HCT116 (cell line): ENCODE measurements at regions not wholly inside any gene's neighbourhood (a gene's known extent, or its start where the extent isn't known, plus 50 kb on each side); places are given as distances from the start of the nearest gene placed in this dataset.

Experiments
- ATAC-seq: fragments of 200-7000 bp; cut with Tn5 transposase; 2 replicates; pipeline ENCODE4 v1.9.1; 2020; ENCODE audit warnings: mild to moderate bottlenecking, moderate library complexity
- BruUV-seq: library from RNA; stranded (reverse); fragments of 400-500 nt; replicated peaks from 2 replicates; lab custom pipeline; 2021; lab: Mats Ljungman, UMichigan
- CTCF ChIA-PET: fragments of 300-600 bp; sonication (Branson Sonifier 250); formaldehyde crosslinking; loops from one replicate; lab custom pipeline; 2021; ENCODE audit warnings: antibody characterized with exemption; lab: Charles Lee
- POLR2A ChIA-PET: fragments of 300-600, 350-600 bp; sonication (Branson Sonifier 250); formaldehyde crosslinking; loops from one replicate; lab custom pipeline; 2021; ENCODE audit warnings: antibody characterized with exemption; lab: Charles Lee
- RAD21 ChIA-PET, 2 experiments: fragments of 300-600 bp; sonication (Branson Sonifier 250); formaldehyde crosslinking; loops; one replicate each; lab custom pipeline; 2023; ENCODE audit warnings: low total read pairs in 2 of 2; ENCODE audit not compliant: uncharacterized antibody in 2 of 2, unreplicated experiment in 2 of 2, low non-redundant PET in 1 of 2; lab: Charles Lee
- DNase-seq: peaks from one replicate; pipeline ENCODE4 v3.0.0-alpha.2; 2010; ENCODE audit warnings: low read depth, low spot score
- H2AFZ ChIP-seq: fragments of 200-600 bp; shearing (Covaris generic), sonication (generic); 2 replicates; pipeline ENCODE4 v1.6.1; 2017; ENCODE audit warnings: low read depth, mixed run types, mixed read lengths, antibody characterized with exemption, low read length; ENCODE audit not compliant: poor library complexity, severe bottlenecking
- H3K27ac ChIP-seq: 2 replicates; pipeline ENCODE4 v1.5.1; 2012; ENCODE audit warnings: low read depth, low read length
- H3K27me3 ChIP-seq: fragments of 200-600 bp; sonication (generic); 2 replicates; pipeline ENCODE4 v1.6.1; 2016; ENCODE audit warnings: mixed run types, low read length, mixed read lengths; ENCODE audit not compliant: insufficient read depth
- H3K36me3 ChIP-seq, 2 experiments: fragments of 200-500 bp in 1 of 2; fragments of 200-600 bp in 1 of 2; sonication (Bioruptor generic) in 1 of 2; sonication (generic) in 1 of 2; 2 replicates each; pipeline versions ENCODE4 v1.5.1 to v1.6.1; 2014 to 2016; ENCODE audit warnings: low read length in 2 of 2, inconsistent platforms in 1 of 2, mixed read lengths in 1 of 2, mixed run types in 1 of 2; ENCODE audit not compliant: insufficient read depth in 2 of 2, control insufficient read depth in 1 of 2
- H3K4me1 ChIP-seq, 2 experiments: fragments of 200-600 bp in 1 of 2; sonication (generic) in 1 of 2; 2 replicates each; pipeline versions ENCODE4 v1.5.1 to v1.6.1; 2012 to 2017; ENCODE audit warnings: low read length in 2 of 2, inconsistent platforms in 1 of 2, mild to moderate bottlenecking in 1 of 2, mixed read lengths in 1 of 2, mixed run types in 1 of 2, moderate library complexity in 1 of 2; ENCODE audit not compliant: insufficient read depth in 2 of 2, control insufficient read depth in 1 of 2
- H3K4me2 ChIP-seq: fragments of 200-600 bp; sonication (generic); 2 replicates; pipeline ENCODE4 v1.6.1; 2017; ENCODE audit warnings: mixed run types, low read length, mixed read lengths
- H3K4me3 ChIP-seq, 2 experiments: fragments of 200-600 bp in 1 of 2; sonication (generic) in 1 of 2; replicated peaks in 1 of 2; 2 replicates each; pipeline ENCODE4 v1.5.1; 2011 to 2016; ENCODE audit warnings: low read length in 2 of 2, control low read depth in 1 of 2, low read depth in 1 of 2, mild to moderate bottlenecking in 1 of 2, mixed read lengths in 1 of 2, mixed run types in 1 of 2
- H3K79me2 ChIP-seq: fragments of 200-600 bp; sonication (generic); 2 replicates; pipeline ENCODE4 v1.6.1; 2017; ENCODE audit warnings: mild to moderate bottlenecking, mixed run types, low read length, moderate library complexity, mixed read lengths; ENCODE audit not compliant: insufficient read depth
- H3K9ac ChIP-seq: fragments of 200-600 bp; sonication (generic); 2 replicates; pipeline ENCODE4 v1.6.1; 2016; ENCODE audit warnings: low read length, mixed read lengths
- H3K9me2 ChIP-seq: fragments of 200-600 bp; sonication (generic), shearing (Covaris generic); 2 replicates; pipeline ENCODE4 v1.6.1; 2017; ENCODE audit warnings: mixed run types, mild to moderate bottlenecking, moderate library complexity; ENCODE audit not compliant: insufficient read depth
- H3K9me3 ChIP-seq, 2 experiments: fragments of 200-500 bp in 1 of 2; fragments of 200-600 bp in 1 of 2; sonication (Bioruptor generic) in 1 of 2; sonication (generic) in 1 of 2; 2 replicates each; pipeline ENCODE4 v1.6.1; 2014 to 2017; ENCODE audit warnings: low read length in 2 of 2, mixed read lengths in 2 of 2, inconsistent platforms in 1 of 2, low read depth in 1 of 2, mild to moderate bottlenecking in 1 of 2, mixed run types in 1 of 2, moderate library complexity in 1 of 2; ENCODE audit not compliant: control insufficient read depth in 1 of 2, insufficient read depth in 1 of 2
- H4K20me1 ChIP-seq: fragments of 200-600 bp; sonication (generic), shearing (Covaris generic); 2 replicates; pipeline ENCODE4 v1.6.1; 2017; ENCODE audit warnings: mixed run types, mild to moderate bottlenecking, moderate library complexity; ENCODE audit not compliant: insufficient read depth
- EGR1 ChIP-seq: IDR thresholded peaks from 2 replicates; pipeline ENCODE4 v1.6.1; 2012; ENCODE audit warnings: low read depth
- ELF1 ChIP-seq: IDR thresholded peaks from 2 replicates; pipeline ENCODE4 v1.6.1; 2012; ENCODE audit warnings: low read depth, borderline replicate concordance
- EZH2phosphoT487 ChIP-seq: fragments of 200-600 bp; IDR thresholded peaks from 2 replicates; pipeline ENCODE4 v1.6.1; 2018; ENCODE audit warnings: antibody characterized with exemption, borderline replicate concordance
- FOSL1 ChIP-seq: IDR thresholded peaks from 2 replicates; pipeline ENCODE4 v1.6.1; 2012; ENCODE audit warnings: low read depth
- JUND ChIP-seq: IDR thresholded peaks from 2 replicates; pipeline ENCODE4 v1.6.1; 2012
- MAX ChIP-seq: IDR thresholded peaks from 2 replicates; pipeline ENCODE4 v1.6.1; 2012
- SRF ChIP-seq: IDR thresholded peaks from 2 replicates; pipeline ENCODE4 v1.6.1; 2012; ENCODE audit warnings: low read depth
- TCF7L2 ChIP-seq: IDR thresholded peaks from 2 replicates; pipeline ENCODE4 v1.7.0; 2011; ENCODE audit warnings: borderline replicate concordance, inconsistent platforms; ENCODE audit not compliant: insufficient read depth, insufficient read length; ENCODE audit errors: extremely low read depth
- YY1 ChIP-seq: IDR thresholded peaks from 2 replicates; pipeline ENCODE4 v1.6.1; 2011; ENCODE audit warnings: low read length, low read depth, moderate library complexity, mild to moderate bottlenecking; ENCODE audit not compliant: insufficient replicate concordance; ENCODE audit errors: extremely low read depth
- ZNF274 ChIP-seq: fragments of 200-500 bp; sonication (Bioruptor generic); IDR thresholded peaks from 2 replicates; pipeline ENCODE4 v1.6.1; 2014; ENCODE audit warnings: mild to moderate bottlenecking, low read depth, low read length, inconsistent platforms
- intact Hi-C: fragments of 100-400 bp; cut with micrococcal nuclease; formaldehyde crosslinking; loops from 2 replicates; pipeline ENCODE4 v1.10.0; 2022
- TF ChIP-seq, protein P1 (sequence below): IDR thresholded peaks from 2 replicates; pipeline ENCODE4 v1.6.1; 2012
- TF ChIP-seq, protein P2 (sequence below): IDR thresholded peaks from 2 replicates; pipeline ENCODE4 v1.6.1; 2012; ENCODE audit warnings: low read depth
- TF ChIP-seq, protein P3 (sequence below): IDR thresholded peaks from 2 replicates; pipeline ENCODE4 v1.6.1; 2011; ENCODE audit warnings: mild to moderate bottlenecking, low read length, moderate library complexity; ENCODE audit not compliant: insufficient replicate concordance; ENCODE audit errors: extremely low read depth

- Histone ChIP-seq H2AFZ (peak overlapping the region; percentile 23), H3K79me2 (no peaks in the 10 kb centered on the region), H3K9me3 (no peaks in the 10 kb centered on the region), H3K36me3 (no peaks in the 10 kb centered on the region), H3K9ac (no peak overlapping the region), H3K4me2 (no peak overlapping the region), H3K27me3 (no peaks in the 10 kb centered on the region), H3K9me2 (no peaks in the 10 kb centered on the region), H3K27ac (no peak overlapping the region), H4K20me1 (no peaks in the 10 kb centered on the region), H3K4me1 (no peaks in the 10 kb centered on the region), H3K4me3 (no peak overlapping the region)
- no TSS peak for BruUV-seq
- ATAC-seq (no peak), DNase-seq (no peak)
- no peak for TF ChIP-seq ZNF274
- TF ChIP-seq, protein P1, sequence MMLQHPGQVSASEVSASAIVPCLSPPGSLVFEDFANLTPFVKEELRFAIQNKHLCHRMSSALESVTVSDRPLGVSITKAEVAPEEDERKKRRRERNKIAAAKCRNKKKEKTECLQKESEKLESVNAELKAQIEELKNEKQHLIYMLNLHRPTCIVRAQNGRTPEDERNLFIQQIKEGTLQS = no peak
- no peak for TF ChIP-seq SRF
- no peak for TF ChIP-seq MAX
- TF ChIP-seq TCF7L2 = no peak
- no peak for TF ChIP-seq EZH2phosphoT487
- no peak for TF ChIP-seq YY1
- CTCF ChIA-PET = no interaction called here
- RAD21 ChIA-PET = no interaction called here
- POLR2A ChIA-PET = no interaction called here
- intact Hi-C loops = no loop called here
Observed at GRCh38 chr6:139858429-139858828, 484.0 kb upstream of the CITED2 start.

- ATAC-seq = no peak
- Histone ChIP-seq H2AFZ (no peak overlapping the region), H3K9ac (no peak overlapping the region)
- TF ChIP-seq, protein P2, sequence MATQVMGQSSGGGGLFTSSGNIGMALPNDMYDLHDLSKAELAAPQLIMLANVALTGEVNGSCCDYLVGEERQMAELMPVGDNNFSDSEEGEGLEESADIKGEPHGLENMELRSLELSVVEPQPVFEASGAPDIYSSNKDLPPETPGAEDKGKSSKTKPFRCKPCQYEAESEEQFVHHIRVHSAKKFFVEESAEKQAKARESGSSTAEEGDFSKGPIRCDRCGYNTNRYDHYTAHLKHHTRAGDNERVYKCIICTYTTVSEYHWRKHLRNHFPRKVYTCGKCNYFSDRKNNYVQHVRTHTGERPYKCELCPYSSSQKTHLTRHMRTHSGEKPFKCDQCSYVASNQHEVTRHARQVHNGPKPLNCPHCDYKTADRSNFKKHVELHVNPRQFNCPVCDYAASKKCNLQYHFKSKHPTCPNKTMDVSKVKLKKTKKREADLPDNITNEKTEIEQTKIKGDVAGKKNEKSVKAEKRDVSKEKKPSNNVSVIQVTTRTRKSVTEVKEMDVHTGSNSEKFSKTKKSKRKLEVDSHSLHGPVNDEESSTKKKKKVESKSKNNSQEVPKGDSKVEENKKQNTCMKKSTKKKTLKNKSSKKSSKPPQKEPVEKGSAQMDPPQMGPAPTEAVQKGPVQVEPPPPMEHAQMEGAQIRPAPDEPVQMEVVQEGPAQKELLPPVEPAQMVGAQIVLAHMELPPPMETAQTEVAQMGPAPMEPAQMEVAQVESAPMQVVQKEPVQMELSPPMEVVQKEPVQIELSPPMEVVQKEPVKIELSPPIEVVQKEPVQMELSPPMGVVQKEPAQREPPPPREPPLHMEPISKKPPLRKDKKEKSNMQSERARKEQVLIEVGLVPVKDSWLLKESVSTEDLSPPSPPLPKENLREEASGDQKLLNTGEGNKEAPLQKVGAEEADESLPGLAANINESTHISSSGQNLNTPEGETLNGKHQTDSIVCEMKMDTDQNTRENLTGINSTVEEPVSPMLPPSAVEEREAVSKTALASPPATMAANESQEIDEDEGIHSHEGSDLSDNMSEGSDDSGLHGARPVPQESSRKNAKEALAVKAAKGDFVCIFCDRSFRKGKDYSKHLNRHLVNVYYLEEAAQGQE = no peak
- TF ChIP-seq ELF1 = no peak
- TF ChIP-seq SRF = no peak
- TF ChIP-seq TCF7L2 = no peak
- no peak for TF ChIP-seq EZH2phosphoT487
- no peak for TF ChIP-seq EGR1
- no peak for TF ChIP-seq MAX
- TF ChIP-seq FOSL1 = no peak
- TF ChIP-seq JUND = no peak
- TF ChIP-seq, protein P1 = no peak
- TF ChIP-seq, protein P3, sequence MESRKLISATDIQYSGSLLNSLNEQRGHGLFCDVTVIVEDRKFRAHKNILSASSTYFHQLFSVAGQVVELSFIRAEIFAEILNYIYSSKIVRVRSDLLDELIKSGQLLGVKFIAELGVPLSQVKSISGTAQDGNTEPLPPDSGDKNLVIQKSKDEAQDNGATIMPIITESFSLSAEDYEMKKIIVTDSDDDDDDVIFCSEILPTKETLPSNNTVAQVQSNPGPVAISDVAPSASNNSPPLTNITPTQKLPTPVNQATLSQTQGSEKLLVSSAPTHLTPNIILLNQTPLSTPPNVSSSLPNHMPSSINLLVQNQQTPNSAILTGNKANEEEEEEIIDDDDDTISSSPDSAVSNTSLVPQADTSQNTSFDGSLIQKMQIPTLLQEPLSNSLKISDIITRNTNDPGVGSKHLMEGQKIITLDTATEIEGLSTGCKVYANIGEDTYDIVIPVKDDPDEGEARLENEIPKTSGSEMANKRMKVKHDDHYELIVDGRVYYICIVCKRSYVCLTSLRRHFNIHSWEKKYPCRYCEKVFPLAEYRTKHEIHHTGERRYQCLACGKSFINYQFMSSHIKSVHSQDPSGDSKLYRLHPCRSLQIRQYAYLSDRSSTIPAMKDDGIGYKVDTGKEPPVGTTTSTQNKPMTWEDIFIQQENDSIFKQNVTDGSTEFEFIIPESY = no peak
Observed at GRCh38 chr6:139857143-139857542, 482.7 kb upstream of the CITED2 start.

More at GRCh38 chr6:139857143-139857542, 482.7 kb upstream of the CITED2 start:
- BruUV-seq = no TSS peak
- intact Hi-C loops = no loop called here
- Histone ChIP-seq H3K27me3 (no peaks in the 10 kb centered on the region), H3K36me3 (no peaks in the 10 kb centered on the region), H4K20me1 (no peaks in the 10 kb centered on the region), H3K79me2 (no peaks in the 10 kb centered on the region), H3K9me3 (no peaks in the 10 kb centered on the region), H3K4me3 (no peak overlapping the region), H3K9me2 (no peaks in the 10 kb centered on the region), H3K4me1 (no peaks in the 10 kb centered on the region), H3K4me2 (no peak overlapping the region), H3K27ac (no peak overlapping the region)
- DNase-seq = no peak
- ChIA-PET POLR2A (no interaction called here), CTCF (no interaction called here), RAD21 (no interaction called here)
